PC-9 (cell line): ENCODE measurements at regions not wholly inside any gene's neighbourhood (a gene's known extent, or its start where the extent isn't known, plus 50 kb on each side); places are given as distances from the start of the nearest gene placed in this dataset.

Experiments used
- CTCF ChIP-seq: fragments of 200-600 bp; sonication (generic); conservative IDR thresholded peaks from 2 replicates; pipeline ENCODE4 v1.6.1; 2017; ENCODE audit warnings: mixed run types, antibody characterized with exemption, mild to moderate bottlenecking, moderate library complexity
- EZH2 ChIP-seq: fragments of 200-600 bp; sonication (generic); IDR thresholded peaks from 2 replicates; pipeline ENCODE4 v1.8.0; 2017; ENCODE audit warnings: antibody characterized with exemption, low read depth

GRCh38 chr1:39102537-39103327 lies 76.6 kb downstream of the NDUFS5 start:
- TF ChIP-seq CTCF (peak; percentile 85), EZH2 (no peak)
